ENCODE measurements at regions not wholly inside any gene's neighbourhood (a gene's known extent, or its start where the extent isn't known, plus 50 kb on each side); places are given as distances from the start of the nearest gene placed in this dataset.

DNA sequence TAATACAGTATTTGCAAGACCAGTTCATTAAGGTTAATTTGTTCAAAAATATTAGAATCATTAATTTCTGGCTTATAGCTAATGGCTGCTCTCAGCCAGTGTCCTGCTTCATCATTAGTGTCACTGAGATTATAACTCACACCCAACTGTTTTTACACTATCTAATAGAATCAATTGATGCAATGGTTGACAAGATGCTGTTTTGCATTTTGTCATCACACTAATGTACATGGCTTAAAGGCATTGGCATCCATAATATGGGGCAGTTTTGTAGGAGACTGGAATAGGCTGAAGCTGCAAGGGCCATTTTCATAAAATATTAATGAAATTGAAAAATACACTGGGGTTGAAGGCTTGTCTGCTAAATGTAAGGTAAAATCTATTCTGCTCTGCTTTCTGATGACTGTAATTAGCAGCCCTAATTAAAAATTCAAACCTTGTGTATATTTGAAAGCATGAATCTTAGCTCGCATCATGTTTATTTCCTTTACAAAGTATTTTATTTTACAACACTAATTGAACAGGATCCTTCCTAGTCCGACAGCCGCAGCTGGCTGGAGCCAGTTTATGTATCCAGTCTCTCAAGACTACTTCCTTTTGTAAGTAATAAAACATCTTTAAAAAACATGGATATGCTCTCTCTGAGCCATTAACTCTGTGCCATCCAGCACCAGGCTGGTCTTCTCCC is 296.7 kb downstream of the POU4F1 start:
- in situ Hi-C loops (cut with HindIII; ENCODE audit: low sequenced_read_pairs) = no loop called here
- DNase-seq (ENCODE audit: low read depth, low spot score) = no peak
- no peak overlapping the region for H3K4me3 ChIP-seq (ENCODE audit: low read depth, low read length)
- TF ChIP-seq, protein P1, sequence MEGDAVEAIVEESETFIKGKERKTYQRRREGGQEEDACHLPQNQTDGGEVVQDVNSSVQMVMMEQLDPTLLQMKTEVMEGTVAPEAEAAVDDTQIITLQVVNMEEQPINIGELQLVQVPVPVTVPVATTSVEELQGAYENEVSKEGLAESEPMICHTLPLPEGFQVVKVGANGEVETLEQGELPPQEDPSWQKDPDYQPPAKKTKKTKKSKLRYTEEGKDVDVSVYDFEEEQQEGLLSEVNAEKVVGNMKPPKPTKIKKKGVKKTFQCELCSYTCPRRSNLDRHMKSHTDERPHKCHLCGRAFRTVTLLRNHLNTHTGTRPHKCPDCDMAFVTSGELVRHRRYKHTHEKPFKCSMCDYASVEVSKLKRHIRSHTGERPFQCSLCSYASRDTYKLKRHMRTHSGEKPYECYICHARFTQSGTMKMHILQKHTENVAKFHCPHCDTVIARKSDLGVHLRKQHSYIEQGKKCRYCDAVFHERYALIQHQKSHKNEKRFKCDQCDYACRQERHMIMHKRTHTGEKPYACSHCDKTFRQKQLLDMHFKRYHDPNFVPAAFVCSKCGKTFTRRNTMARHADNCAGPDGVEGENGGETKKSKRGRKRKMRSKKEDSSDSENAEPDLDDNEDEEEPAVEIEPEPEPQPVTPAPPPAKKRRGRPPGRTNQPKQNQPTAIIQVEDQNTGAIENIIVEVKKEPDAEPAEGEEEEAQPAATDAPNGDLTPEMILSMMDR (IDR thresholded peaks at IDR 0.05; ENCODE audit: low read depth, low read length) = no peak

DNA sequence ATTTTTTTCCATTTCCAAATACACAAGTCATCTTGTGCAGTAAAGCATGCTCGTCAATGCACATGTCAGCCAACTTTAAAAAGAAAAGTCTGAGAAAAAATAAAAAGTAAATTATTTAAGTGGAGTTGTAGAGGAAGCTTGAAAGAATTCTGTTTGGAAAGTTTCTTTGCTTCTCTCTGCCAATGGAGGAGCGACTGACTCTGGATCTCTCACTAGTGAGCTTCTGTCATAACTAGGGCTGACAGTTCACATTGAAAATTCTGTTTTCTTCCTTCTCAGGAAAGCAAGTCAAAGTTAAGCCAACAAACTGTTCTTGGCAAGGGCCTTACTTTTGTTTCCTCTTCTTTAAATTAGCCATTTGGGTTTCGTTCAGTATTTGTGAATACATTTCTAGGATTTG is 298.2 kb downstream of the POU4F1 start:
- DNase-seq (ENCODE audit: low read depth, low spot score) = no peak
- in situ Hi-C loops (cut with HindIII; ENCODE audit: low sequenced_read_pairs) = no loop called here
- TF ChIP-seq, protein P1 (IDR thresholded peaks at IDR 0.05; ENCODE audit: low read depth, low read length) = no peak
- no peak overlapping the region for H3K4me3 ChIP-seq (ENCODE audit: low read depth, low read length)

DNA sequence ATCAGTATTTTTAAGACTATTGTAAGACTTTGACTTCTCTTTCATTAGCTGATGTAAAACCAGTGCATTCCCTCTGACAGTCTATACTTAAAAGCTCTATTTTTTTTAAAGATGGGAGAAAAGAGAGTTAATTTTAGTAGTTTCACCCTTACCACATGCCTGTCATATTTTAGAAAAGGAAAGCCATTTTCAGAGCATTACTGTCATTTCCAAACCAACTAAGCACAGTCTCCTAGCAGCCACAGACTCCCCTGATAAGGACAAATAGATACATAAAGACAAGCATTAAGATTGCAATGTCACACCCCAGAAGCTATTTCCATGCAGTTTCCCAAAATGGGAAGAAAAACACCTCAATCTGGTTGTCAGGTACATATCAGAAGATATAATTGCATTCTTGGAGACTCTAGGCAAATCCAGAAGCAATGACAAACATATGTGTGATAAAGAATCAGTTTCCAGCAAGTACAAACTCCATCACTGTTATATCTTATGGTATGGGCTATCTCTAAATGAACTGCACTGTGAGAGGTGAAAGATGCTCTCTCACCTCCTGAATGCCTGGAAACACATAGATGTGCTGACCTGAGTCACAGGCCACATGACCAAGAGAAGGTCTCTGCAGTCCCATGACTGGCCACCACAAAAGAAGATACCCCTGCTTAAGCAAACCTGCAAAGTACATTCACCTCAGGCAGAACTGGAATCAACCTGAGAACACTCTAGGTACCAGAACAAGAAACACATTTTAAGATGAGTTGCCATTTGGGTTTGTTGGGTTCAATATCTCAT is 303.3 kb downstream of the POU4F1 start:
- TF ChIP-seq, protein P1 (IDR thresholded peaks at IDR 0.05; ENCODE audit: low read depth, low read length) = no peak

DNA sequence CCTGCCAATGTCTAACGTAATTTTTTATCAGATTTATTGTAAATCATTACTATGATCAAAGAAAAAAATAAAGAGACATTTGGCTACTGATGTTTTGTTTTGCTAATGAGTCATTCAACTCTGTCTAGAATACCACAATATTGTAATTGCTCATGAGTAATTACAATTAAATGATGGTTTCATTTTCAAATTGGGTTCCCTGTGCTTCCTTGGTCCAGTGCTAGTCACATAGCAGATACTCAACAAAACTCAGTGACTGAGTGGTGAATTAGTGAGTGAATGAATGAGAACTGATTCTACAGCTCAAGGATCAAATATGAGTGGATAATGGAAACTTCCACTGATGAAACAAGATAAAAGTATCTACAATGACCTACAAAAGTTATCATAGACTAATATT is 304.7 kb downstream of the POU4F1 start:
- DNase-seq (ENCODE audit: low read depth, low spot score) = peak; percentile 27
- TF ChIP-seq, protein P1 (IDR thresholded peaks at IDR 0.05; ENCODE audit: low read depth, low read length) = no peak

More for the DNA sequence above, 303.3 kb downstream of the POU4F1 start:
- no peak for DNase-seq (ENCODE audit: low read depth, low spot score)
- in situ Hi-C loops (cut with HindIII; ENCODE audit: low sequenced_read_pairs) = no loop called here
- H3K4me3 ChIP-seq (ENCODE audit: low read depth, low read length) = no peak overlapping the region

DNA sequence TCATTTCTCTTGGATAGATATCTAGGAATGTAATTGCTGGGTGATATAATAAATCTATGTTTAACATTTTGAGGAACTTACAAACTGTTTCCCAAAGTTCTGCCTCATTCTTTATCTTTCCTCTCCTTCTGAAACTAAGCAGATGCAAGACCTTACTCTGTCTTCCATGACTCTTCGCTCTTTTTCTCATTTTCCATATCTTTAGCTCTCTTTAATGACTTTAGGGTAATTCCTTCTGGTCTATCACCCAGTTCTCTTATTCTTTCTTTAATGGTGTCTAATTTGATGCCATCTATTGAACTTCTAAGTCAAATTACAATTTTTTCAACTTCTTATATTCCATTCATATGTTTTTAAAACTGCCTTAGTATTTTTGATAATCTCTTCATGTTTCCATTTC is 316.6 kb downstream of the POU4F1 start:
- TF ChIP-seq, protein P1 (IDR thresholded peaks at IDR 0.05; ENCODE audit: low read depth, low read length) = no peak
- no peak overlapping the region for H3K4me3 ChIP-seq (ENCODE audit: low read depth, low read length)
- no peak for DNase-seq (ENCODE audit: low read depth, low spot score)
- in situ Hi-C loops (cut with HindIII; ENCODE audit: low sequenced_read_pairs) = no loop called here

More for the DNA sequence above, 304.7 kb downstream of the POU4F1 start:
- H3K4me3 ChIP-seq (ENCODE audit: low read depth, low read length) = no peak overlapping the region
- in situ Hi-C loops (cut with HindIII; ENCODE audit: low sequenced_read_pairs) = no loop called here

DNA sequence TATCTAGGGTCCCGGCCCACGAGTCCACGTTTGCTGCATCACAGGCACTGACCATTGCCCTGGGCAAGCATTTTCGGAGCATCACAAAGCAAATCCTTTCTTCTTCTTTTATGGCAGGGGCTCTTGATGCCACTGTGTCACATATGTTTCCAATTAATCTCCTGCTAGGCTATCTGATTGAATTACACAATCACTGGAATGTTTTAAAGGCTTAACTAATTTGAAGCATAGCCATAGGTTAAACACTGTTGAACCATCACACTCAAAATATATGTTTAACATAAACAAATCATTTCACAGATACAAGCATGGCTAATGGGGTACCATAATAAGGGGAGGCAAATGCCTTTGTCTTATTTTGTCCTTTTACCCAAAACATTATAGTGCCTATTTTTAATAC is 338.3 kb downstream of the POU4F1 start:
- in situ Hi-C loops (cut with HindIII; ENCODE audit: low sequenced_read_pairs) = no loop called here
- TF ChIP-seq, protein P1 (IDR thresholded peaks at IDR 0.05; ENCODE audit: low read depth, low read length) = no peak
- DNase-seq (ENCODE audit: low read depth, low spot score) = no peak

More for the DNA sequence above, 338.3 kb downstream of the POU4F1 start:
- no peak overlapping the region for H3K4me3 ChIP-seq (ENCODE audit: low read depth, low read length)

Data from astrocyte of the spinal cord (primary cell).